ENCODE measurements at regions not wholly inside any gene's neighbourhood (a gene's known extent, or its start where the extent isn't known, plus 50 kb on each side); places are given as distances from the start of the nearest gene placed in this dataset.

DNA sequence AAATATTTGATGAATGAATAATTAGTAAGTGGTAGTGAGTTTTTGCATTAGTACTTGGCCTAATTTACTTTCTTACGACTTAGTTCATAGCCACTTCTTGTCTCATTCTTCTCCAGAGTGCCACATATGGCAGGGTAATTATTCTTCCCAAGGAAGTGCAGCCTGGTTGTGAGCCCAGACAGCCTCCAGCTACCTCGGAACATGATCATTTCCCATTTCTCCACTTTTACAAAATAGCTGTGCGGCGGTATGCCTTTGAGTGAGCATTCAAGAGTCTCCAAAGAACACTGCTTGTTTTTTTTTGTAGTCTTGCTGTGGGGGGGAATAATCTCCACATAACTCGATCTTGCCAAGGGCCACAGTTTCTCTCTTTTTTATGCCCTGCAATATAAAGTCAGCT, 765.0 kb downstream of the HDGFL1 start:
- H3K9me3 ChIP-seq (ENCODE audit: control insufficient read depth in 4 of 4, low read length in 3 of 4): no peaks in the 10 kb centered on the region
- DNase-seq (ENCODE audit: low spot score): no peak
- no peak overlapping the region for H3K27ac ChIP-seq (ENCODE audit: low read depth in 1 of 2, low read length in 2 of 2)
- no peak overlapping the region for H3K4me3 ChIP-seq (ENCODE audit: low read depth in 1 of 3, low read length in 3 of 3)
- 70% methylated on average over 5 of the region's 5 CpGs for WGBS
- no peak for TF ChIP-seq EGR1 (IDR thresholded peaks at IDR 0.05; ENCODE audit: low read depth in 2 of 2)
- TF ChIP-seq, protein P1, sequence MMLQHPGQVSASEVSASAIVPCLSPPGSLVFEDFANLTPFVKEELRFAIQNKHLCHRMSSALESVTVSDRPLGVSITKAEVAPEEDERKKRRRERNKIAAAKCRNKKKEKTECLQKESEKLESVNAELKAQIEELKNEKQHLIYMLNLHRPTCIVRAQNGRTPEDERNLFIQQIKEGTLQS (IDR thresholded peaks at IDR 0.05): no peak
- TF ChIP-seq JUND (IDR thresholded peaks at IDR 0.05): no peak
- no peak for TF ChIP-seq TAF1 (conservative IDR thresholded peaks at IDR 0.05)
- no peak for TF ChIP-seq FOXA2 (IDR thresholded peaks at IDR 0.05)
- TF ChIP-seq RXRA (IDR thresholded peaks at IDR 0.05): no peak
- no peaks in the 10 kb centered on the region for H3K4me1 ChIP-seq (ENCODE audit: control insufficient read depth in 4 of 4, insufficient read depth in 4 of 4, low read length in 3 of 4)
- H3K36me3 ChIP-seq (ENCODE audit: control insufficient read depth in 4 of 4, insufficient read depth in 3 of 4, low read depth in 1 of 4, low read length in 3 of 4): no peaks in the 10 kb centered on the region
- no peaks in the 10 kb centered on the region for H3K27me3 ChIP-seq (ENCODE audit: control insufficient read depth in 4 of 4, insufficient read depth in 4 of 4, low read length in 3 of 4)
- no peak overlapping the region for H3K9ac ChIP-seq (ENCODE audit: low read depth in 1 of 2, low read length in 2 of 2)

DNA sequence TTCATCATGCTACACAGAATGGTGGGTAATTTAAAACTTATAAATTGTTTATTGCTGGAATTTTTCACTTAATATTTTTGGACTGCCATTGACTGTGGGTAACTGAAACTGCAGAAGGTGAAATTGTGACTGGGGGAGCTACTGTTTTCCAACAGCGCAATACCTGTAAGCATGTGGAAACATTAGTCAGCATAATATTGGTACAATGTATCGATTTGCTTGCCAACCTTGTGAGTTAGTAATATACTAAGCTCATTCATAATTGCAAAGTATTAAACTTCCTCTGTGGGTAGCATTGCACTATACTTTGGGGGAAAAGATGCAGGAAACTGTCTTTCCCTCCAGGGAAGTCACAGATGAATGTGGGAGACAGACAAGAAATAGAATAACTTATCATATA, 766.5 kb downstream of the HDGFL1 start:
- H3K4me3 ChIP-seq (ENCODE audit: low read depth in 1 of 3, low read length in 3 of 3): no peak overlapping the region
- no peak for DNase-seq (ENCODE audit: low spot score)
- H3K27ac ChIP-seq (ENCODE audit: low read depth in 1 of 2, low read length in 2 of 2): no peak overlapping the region
- H3K9me3 ChIP-seq (ENCODE audit: control insufficient read depth in 4 of 4, low read length in 3 of 4): no peaks in the 10 kb centered on the region
- H3K36me3 ChIP-seq (ENCODE audit: control insufficient read depth in 4 of 4, insufficient read depth in 3 of 4, low read depth in 1 of 4, low read length in 3 of 4): no peaks in the 10 kb centered on the region
- no peak overlapping the region for H3K9ac ChIP-seq (ENCODE audit: low read depth in 1 of 2, low read length in 2 of 2)
- H3K27me3 ChIP-seq (ENCODE audit: control insufficient read depth in 4 of 4, insufficient read depth in 4 of 4, low read length in 3 of 4): no peaks in the 10 kb centered on the region
- 96% methylated on average over 2 of the region's 2 CpGs for WGBS
- H3K4me1 ChIP-seq (ENCODE audit: control insufficient read depth in 4 of 4, insufficient read depth in 4 of 4, low read length in 3 of 4): no peaks in the 10 kb centered on the region
- TF ChIP-seq, protein P2, sequence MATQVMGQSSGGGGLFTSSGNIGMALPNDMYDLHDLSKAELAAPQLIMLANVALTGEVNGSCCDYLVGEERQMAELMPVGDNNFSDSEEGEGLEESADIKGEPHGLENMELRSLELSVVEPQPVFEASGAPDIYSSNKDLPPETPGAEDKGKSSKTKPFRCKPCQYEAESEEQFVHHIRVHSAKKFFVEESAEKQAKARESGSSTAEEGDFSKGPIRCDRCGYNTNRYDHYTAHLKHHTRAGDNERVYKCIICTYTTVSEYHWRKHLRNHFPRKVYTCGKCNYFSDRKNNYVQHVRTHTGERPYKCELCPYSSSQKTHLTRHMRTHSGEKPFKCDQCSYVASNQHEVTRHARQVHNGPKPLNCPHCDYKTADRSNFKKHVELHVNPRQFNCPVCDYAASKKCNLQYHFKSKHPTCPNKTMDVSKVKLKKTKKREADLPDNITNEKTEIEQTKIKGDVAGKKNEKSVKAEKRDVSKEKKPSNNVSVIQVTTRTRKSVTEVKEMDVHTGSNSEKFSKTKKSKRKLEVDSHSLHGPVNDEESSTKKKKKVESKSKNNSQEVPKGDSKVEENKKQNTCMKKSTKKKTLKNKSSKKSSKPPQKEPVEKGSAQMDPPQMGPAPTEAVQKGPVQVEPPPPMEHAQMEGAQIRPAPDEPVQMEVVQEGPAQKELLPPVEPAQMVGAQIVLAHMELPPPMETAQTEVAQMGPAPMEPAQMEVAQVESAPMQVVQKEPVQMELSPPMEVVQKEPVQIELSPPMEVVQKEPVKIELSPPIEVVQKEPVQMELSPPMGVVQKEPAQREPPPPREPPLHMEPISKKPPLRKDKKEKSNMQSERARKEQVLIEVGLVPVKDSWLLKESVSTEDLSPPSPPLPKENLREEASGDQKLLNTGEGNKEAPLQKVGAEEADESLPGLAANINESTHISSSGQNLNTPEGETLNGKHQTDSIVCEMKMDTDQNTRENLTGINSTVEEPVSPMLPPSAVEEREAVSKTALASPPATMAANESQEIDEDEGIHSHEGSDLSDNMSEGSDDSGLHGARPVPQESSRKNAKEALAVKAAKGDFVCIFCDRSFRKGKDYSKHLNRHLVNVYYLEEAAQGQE (IDR thresholded peaks at IDR 0.05): no peak
- no peak for TF ChIP-seq YY1 (IDR thresholded peaks at IDR 0.05)
- no peak for TF ChIP-seq EGR1 (IDR thresholded peaks at IDR 0.05; ENCODE audit: low read depth in 2 of 2)
- TF ChIP-seq, protein P1 (IDR thresholded peaks at IDR 0.05): no peak
- no peak for TF ChIP-seq TAF1 (conservative IDR thresholded peaks at IDR 0.05)
- TF ChIP-seq, protein P3, sequence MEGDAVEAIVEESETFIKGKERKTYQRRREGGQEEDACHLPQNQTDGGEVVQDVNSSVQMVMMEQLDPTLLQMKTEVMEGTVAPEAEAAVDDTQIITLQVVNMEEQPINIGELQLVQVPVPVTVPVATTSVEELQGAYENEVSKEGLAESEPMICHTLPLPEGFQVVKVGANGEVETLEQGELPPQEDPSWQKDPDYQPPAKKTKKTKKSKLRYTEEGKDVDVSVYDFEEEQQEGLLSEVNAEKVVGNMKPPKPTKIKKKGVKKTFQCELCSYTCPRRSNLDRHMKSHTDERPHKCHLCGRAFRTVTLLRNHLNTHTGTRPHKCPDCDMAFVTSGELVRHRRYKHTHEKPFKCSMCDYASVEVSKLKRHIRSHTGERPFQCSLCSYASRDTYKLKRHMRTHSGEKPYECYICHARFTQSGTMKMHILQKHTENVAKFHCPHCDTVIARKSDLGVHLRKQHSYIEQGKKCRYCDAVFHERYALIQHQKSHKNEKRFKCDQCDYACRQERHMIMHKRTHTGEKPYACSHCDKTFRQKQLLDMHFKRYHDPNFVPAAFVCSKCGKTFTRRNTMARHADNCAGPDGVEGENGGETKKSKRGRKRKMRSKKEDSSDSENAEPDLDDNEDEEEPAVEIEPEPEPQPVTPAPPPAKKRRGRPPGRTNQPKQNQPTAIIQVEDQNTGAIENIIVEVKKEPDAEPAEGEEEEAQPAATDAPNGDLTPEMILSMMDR (IDR thresholded peaks at IDR 0.05; ENCODE audit: low read depth, low read length, missing input control): no peak

DNA sequence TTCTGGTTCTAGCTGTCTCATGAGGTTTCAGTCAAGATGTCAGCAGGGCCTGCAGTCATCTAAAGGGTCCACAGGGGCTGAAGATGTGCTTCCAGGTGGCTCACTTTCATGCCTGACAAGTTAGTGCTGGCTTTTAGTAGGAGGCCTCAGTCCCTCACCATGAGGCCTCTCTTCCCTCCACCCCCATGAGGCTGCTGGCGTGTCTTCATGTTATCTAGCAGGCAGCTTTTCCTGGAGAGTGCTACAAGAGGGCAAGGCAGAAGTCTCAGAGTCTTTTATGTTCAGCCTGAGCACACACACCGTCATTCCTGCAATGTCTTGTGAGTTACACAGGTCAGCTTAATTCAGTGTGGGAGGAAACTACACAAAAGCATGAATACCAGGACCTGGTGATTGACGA, 769.9 kb downstream of the HDGFL1 start:
- H3K27ac ChIP-seq (ENCODE audit: low read depth in 1 of 2, low read length in 2 of 2): no peak overlapping the region
- H3K4me3 ChIP-seq (ENCODE audit: low read depth in 1 of 3, low read length in 3 of 3): no peak overlapping the region
- no peaks in the 10 kb centered on the region for H3K36me3 ChIP-seq (ENCODE audit: control insufficient read depth in 4 of 4, insufficient read depth in 3 of 4, low read depth in 1 of 4, low read length in 3 of 4)
- DNase-seq (ENCODE audit: low spot score): no peak
- no peak overlapping the region for H3K9ac ChIP-seq (ENCODE audit: low read depth in 1 of 2, low read length in 2 of 2)
- TF ChIP-seq, protein P4, sequence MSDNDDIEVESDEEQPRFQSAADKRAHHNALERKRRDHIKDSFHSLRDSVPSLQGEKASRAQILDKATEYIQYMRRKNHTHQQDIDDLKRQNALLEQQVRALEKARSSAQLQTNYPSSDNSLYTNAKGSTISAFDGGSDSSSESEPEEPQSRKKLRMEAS (IDR thresholded peaks at IDR 0.05): no peak
- TF ChIP-seq RXRA (IDR thresholded peaks at IDR 0.05) (no peak), TAF1 (conservative IDR thresholded peaks at IDR 0.05) (no peak), GABPA (IDR thresholded peaks at IDR 0.05 in 1 of 2, conservative IDR thresholded peaks at IDR 0.05 in 1 of 2) (no peak)
- TF ChIP-seq, protein P3 (IDR thresholded peaks at IDR 0.05; ENCODE audit: low read depth, low read length, missing input control): no peak
- TF ChIP-seq, protein P5, sequence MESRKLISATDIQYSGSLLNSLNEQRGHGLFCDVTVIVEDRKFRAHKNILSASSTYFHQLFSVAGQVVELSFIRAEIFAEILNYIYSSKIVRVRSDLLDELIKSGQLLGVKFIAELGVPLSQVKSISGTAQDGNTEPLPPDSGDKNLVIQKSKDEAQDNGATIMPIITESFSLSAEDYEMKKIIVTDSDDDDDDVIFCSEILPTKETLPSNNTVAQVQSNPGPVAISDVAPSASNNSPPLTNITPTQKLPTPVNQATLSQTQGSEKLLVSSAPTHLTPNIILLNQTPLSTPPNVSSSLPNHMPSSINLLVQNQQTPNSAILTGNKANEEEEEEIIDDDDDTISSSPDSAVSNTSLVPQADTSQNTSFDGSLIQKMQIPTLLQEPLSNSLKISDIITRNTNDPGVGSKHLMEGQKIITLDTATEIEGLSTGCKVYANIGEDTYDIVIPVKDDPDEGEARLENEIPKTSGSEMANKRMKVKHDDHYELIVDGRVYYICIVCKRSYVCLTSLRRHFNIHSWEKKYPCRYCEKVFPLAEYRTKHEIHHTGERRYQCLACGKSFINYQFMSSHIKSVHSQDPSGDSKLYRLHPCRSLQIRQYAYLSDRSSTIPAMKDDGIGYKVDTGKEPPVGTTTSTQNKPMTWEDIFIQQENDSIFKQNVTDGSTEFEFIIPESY (IDR thresholded peaks at IDR 0.05): no peak
- H3K4me1 ChIP-seq (ENCODE audit: control insufficient read depth in 4 of 4, insufficient read depth in 4 of 4, low read length in 3 of 4): no peaks in the 10 kb centered on the region
- WGBS: 89% methylated on average over 3 of the region's 3 CpGs
- peaks cover 0 to 3% (median under 1%) of the 10 kb centered on the region in 4 donors for H3K9me3 ChIP-seq (ENCODE audit: control insufficient read depth in 4 of 4, low read length in 3 of 4)
- no peaks in the 10 kb centered on the region for H3K27me3 ChIP-seq (ENCODE audit: control insufficient read depth in 4 of 4, insufficient read depth in 4 of 4, low read length in 3 of 4)
